Neutrophil (primary cell): ENCODE measurements at regions not wholly inside any gene's neighbourhood (a gene's known extent, or its start where the extent isn't known, plus 50 kb on each side); places are given as distances from the start of the nearest gene placed in this dataset.
A peak's percentile ranks its signal among the peaks of the same experiment; 100 is the strongest.

Experiments used
- H3K27ac ChIP-seq: fragments of 200-600 bp; sonication (generic); 2 replicates; pipeline ENCODE4 v1.5.1; 2016; ENCODE audit warnings: mild to moderate bottlenecking, moderate library complexity
- H3K27me3 ChIP-seq: fragments of 200-600 bp; sonication (generic); 2 replicates; pipeline ENCODE4 v1.6.0; 2016; ENCODE audit warnings: mild to moderate bottlenecking
- H3K36me3 ChIP-seq: fragments of 200-600 bp; sonication (generic); 2 replicates; pipeline ENCODE4 v1.5.1; 2017
- H3K4me1 ChIP-seq, 2 experiments: fragments of 200-600 bp in 1 of 2; sonication (generic) in 1 of 2; 1 replicate in 1 of 2; 2 replicates in 1 of 2; pipeline versions ENCODE4 v1.5.1 to v1.6.1; 2013 to 2016; ENCODE audit warnings: low read depth in 1 of 2, low read length in 1 of 2, mild to moderate bottlenecking in 1 of 2, moderate library complexity in 1 of 2; ENCODE audit not compliant: control insufficient read depth in 1 of 2, insufficient read depth in 1 of 2
- H3K4me3 ChIP-seq, 2 experiments: fragments of 200-600 bp in 1 of 2; sonication (generic) in 1 of 2; 1 replicate in 1 of 2; 2 replicates in 1 of 2; pipeline ENCODE4 v1.5.1; 2013 to 2016; ENCODE audit warnings: low read depth in 1 of 2, low read length in 1 of 2, mild to moderate bottlenecking in 1 of 2, moderate library complexity in 1 of 2
- H3K9me3 ChIP-seq: fragments of 200-600 bp; sonication (generic); 2 replicates; pipeline ENCODE4 v1.5.1; 2016
- TF ChIP-seq, protein P1 (sequence below): fragments of 200-600 bp; sonication (generic); IDR thresholded peaks from 2 replicates; pipeline ENCODE4 v1.5.1; 2016; ENCODE audit warnings: antibody characterized with exemption

DNA sequence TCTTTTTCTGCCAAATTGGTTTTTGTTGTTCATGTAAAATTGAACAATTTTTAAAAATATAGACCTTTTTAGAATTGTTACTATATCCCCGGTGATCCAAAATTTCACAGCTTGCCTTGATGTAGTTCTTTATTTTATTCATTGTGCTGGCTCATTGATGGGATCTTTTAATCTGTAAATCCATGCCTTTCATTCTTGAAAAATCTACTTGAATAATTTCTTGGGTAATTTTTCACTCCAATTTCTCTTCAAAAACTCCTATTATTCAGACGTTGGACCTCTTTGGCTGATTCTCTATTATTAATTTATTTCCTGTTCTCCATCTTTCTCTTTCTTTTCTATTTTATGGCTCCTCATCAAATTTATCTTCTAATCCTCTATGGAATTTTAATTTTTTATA, 476.1 kb upstream of the CITED2 start:
- Histone ChIP-seq H3K27me3 (no peaks in the 10 kb centered on the region), H3K36me3 (no peaks in the 10 kb centered on the region), H3K4me1 (peaks cover 10% of the 10 kb centered on the region in 2 experiments), H3K4me3 (no peak overlapping the region), H3K27ac (no peak overlapping the region), H3K9me3 (no peaks in the 10 kb centered on the region)
- TF ChIP-seq, protein P1, sequence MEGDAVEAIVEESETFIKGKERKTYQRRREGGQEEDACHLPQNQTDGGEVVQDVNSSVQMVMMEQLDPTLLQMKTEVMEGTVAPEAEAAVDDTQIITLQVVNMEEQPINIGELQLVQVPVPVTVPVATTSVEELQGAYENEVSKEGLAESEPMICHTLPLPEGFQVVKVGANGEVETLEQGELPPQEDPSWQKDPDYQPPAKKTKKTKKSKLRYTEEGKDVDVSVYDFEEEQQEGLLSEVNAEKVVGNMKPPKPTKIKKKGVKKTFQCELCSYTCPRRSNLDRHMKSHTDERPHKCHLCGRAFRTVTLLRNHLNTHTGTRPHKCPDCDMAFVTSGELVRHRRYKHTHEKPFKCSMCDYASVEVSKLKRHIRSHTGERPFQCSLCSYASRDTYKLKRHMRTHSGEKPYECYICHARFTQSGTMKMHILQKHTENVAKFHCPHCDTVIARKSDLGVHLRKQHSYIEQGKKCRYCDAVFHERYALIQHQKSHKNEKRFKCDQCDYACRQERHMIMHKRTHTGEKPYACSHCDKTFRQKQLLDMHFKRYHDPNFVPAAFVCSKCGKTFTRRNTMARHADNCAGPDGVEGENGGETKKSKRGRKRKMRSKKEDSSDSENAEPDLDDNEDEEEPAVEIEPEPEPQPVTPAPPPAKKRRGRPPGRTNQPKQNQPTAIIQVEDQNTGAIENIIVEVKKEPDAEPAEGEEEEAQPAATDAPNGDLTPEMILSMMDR = no peak

DNA sequence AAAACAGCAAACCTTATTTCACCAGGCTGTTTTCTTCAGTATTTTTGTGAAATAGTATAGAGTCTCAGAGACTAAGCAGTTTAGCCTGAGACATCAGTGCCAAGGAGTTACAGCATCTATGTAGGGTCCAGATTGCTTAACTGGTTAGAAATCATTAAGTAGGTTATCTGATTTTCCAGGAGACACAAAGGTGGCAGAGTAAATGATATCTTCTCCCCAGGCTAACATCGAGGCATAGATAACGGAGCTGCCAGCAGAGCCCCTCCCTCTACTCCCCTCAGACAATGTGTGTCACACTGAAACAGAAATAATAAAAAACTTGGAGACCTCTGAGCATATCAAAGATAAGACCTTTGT, 473.0 kb upstream of the CITED2 start:
- H3K27ac ChIP-seq = no peak overlapping the region
- TF ChIP-seq, protein P1 = no peak
- H3K27me3 ChIP-seq = no peaks in the 10 kb centered on the region
- no peaks in the 10 kb centered on the region for H3K9me3 ChIP-seq
- H3K4me3 ChIP-seq = no peak overlapping the region
- H3K36me3 ChIP-seq = no peaks in the 10 kb centered on the region
- H3K4me1 ChIP-seq = peaks cover 10% of the 10 kb centered on the region in 2 experiments

DNA sequence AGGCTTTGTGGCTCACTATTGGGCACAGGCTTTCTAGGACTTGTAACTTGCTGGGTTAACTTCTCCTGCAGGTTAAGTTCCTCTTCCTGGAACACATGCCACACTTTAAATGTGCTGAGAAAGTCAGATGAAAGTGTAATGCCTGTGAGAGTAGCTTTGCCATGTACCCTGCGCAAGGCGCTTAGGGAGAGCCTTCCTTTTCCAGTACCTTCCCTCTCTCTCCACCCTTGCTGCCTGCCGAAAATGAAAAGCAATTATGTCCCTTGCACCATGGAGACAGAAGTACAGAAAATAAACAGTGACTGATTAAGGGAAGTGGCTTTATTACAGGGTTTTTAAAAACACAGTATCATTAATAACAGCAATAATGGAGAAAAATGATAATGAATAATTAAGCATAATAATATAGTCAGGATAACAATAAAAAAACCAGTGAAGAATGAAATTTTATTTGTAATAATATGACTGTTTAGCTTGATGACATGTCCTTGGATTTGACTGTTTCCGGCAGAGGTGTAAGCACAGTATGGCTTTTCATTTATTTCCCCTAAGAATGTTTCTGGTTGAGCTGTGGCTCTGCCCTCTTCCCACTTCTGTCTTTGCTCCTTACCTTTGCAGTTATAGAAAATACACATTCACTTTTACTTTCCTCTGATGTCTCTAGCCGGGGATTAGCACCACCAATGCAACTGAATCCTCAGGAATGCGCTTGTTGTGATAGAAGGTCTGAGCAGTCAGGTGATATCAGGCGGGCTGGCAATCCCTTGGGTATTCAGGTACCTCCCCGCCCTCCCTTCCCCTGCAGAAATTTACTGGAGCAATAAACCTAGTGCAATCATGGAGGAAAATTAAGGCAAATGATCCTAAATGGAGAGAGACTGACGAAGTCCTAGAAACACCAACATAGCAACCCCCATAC, 472.3 kb upstream of the CITED2 start:
- no peaks in the 10 kb centered on the region for H3K27me3 ChIP-seq
- TF ChIP-seq, protein P1 = no peak
- peak overlapping the region; percentile 56 for H3K27ac ChIP-seq
- no peaks in the 10 kb centered on the region for H3K9me3 ChIP-seq
- H3K4me1 ChIP-seq = peaks cover 14 to 15% of the 10 kb centered on the region in 2 experiments
- no peak overlapping the region for H3K4me3 ChIP-seq
- no peaks in the 10 kb centered on the region for H3K36me3 ChIP-seq

DNA sequence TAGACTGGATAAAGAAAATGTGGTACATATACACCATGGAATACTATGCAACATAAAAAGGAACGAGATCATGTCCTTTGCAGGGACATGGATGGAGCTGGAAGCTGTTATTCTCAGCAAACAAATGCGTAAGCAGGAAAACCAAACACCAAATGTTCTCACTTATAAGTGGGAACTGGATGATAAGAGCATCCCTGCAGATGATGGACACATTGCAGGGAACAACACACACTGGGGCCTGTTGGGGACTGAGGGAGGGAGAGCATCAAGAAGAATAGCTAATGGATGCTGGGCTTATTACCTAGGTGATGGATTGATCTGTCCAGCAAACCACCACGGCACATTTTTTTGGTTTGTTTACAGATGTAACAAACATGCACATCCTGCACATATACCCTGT, 470.5 kb upstream of the CITED2 start:
- H3K27ac ChIP-seq = no peak overlapping the region
- TF ChIP-seq, protein P1 = no peak
- H3K9me3 ChIP-seq = no peaks in the 10 kb centered on the region
- peaks cover 23 to 28% of the 10 kb centered on the region in 2 experiments for H3K4me1 ChIP-seq
- no peaks in the 10 kb centered on the region for H3K27me3 ChIP-seq
- H3K4me3 ChIP-seq = no peak overlapping the region
- H3K36me3 ChIP-seq = no peaks in the 10 kb centered on the region

DNA sequence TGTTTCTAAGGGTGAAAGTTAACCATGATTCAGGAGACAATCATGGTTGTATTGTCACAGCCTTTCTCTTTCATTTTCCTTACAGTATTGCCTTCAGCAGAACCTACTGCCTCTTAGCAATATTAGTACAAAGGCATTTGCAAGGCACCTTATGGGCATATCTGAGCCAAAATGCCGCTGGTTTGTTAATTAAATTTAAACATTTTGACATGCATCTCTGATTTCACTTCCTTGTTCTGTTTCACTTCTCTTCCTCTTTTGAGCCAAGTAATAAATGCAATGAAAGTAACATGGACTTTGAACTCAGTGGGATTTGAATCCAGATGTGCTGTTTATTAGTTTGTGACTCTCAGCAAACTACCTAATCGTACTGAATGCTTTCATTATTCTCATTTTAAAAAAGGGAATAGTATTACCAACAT, 467.4 kb upstream of the CITED2 start:
- Histone ChIP-seq H3K27ac (peak overlapping the region; percentile 74), H3K9me3 (no peaks in the 10 kb centered on the region), H3K36me3 (no peaks in the 10 kb centered on the region), H3K4me1 (peaks cover 26 to 36% of the 10 kb centered on the region in 2 experiments), H3K27me3 (no peaks in the 10 kb centered on the region), H3K4me3 (no peak overlapping the region)
- TF ChIP-seq, protein P1 = no peak
